ENCODE measurements at regions not wholly inside any gene's neighbourhood (a gene's known extent, or its start where the extent isn't known, plus 50 kb on each side); places are given as distances from the start of the nearest gene placed in this dataset.

- no peaks in the 10 kb centered on the region for H3K36me3 ChIP-seq (replicated peaks in 1 of 2)
- H3K4me1 ChIP-seq (replicated peaks in 1 of 2) = no peaks in the 10 kb centered on the region
- no peaks in the 10 kb centered on the region for H3K9me3 ChIP-seq (replicated peaks in 1 of 3)
- H3K4me3 ChIP-seq = no peak overlapping the region
- intact Hi-C loops (cut with DNase I) = no loop called here
- no peak overlapping the region for H3K27ac ChIP-seq
- TF ChIP-seq CTCF (IDR thresholded peaks at IDR 0.05) (no peak), POLR2A (IDR thresholded peaks at IDR 0.05) (no peak)
- H3K27me3 ChIP-seq = no peaks in the 10 kb centered on the region
- 47 to 58% (median 52%) methylated on average over 5 of the region's 5 CpGs for WGBS, 4 donors
- no peak for DNase-seq
Measured at GRCh38 chr12:97968641-97969197, 506.1 kb downstream of the RMST start.

GRCh38 chr12:97977870-97978405 lies 515.3 kb downstream of the RMST start:
- no peak overlapping the region for H3K27ac ChIP-seq
- DNase-seq = no peak
- H3K9me3 ChIP-seq (replicated peaks in 1 of 3) = no peaks in the 10 kb centered on the region
- H3K4me1 ChIP-seq (replicated peaks in 1 of 2) = no peaks in the 10 kb centered on the region
- intact Hi-C loops (cut with DNase I) = no loop called here
- H3K36me3 ChIP-seq (replicated peaks in 1 of 2) = no peaks in the 10 kb centered on the region
- no peak for TF ChIP-seq POLR2A (IDR thresholded peaks at IDR 0.05)
- no peak for TF ChIP-seq CTCF (IDR thresholded peaks at IDR 0.05)
- no peaks in the 10 kb centered on the region for H3K27me3 ChIP-seq
- WGBS, 4 donors = 53 to 72% (median 60%) methylated on average over 2 of the region's 2 CpGs
- H3K4me3 ChIP-seq = no peak overlapping the region

- Histone ChIP-seq H3K4me1 (replicated peaks in 1 of 2) (no peaks in the 10 kb centered on the region), H3K4me3 (no peak overlapping the region), H3K27ac (no peak overlapping the region), H3K9me3 (replicated peaks in 1 of 3) (no peaks in the 10 kb centered on the region), H3K27me3 (no peaks in the 10 kb centered on the region), H3K36me3 (replicated peaks in 1 of 2) (no peaks in the 10 kb centered on the region)
- 69 to 87% (median 81%) methylated on average over 3 of the region's 3 CpGs for WGBS, 4 donors
- intact Hi-C loops (cut with DNase I) = no loop called here
- no peak for TF ChIP-seq CTCF (IDR thresholded peaks at IDR 0.05)
- no peak for TF ChIP-seq POLR2A (IDR thresholded peaks at IDR 0.05)
- no peak for DNase-seq
Measured at GRCh38 chr12:97982684-97983083, 520.1 kb downstream of the RMST start.

GRCh38 chr12:97983796-97984195 lies 521.2 kb downstream of the RMST start:
- no peak overlapping the region for H3K4me3 ChIP-seq
- no peak for DNase-seq
- 78 to 87% (median 80%) methylated on average over 3 of the region's 3 CpGs for WGBS, 4 donors
- TF ChIP-seq CTCF (IDR thresholded peaks at IDR 0.05) (no peak), POLR2A (IDR thresholded peaks at IDR 0.05) (no peak)
- H3K27me3 ChIP-seq = no peaks in the 10 kb centered on the region
- no peaks in the 10 kb centered on the region for H3K4me1 ChIP-seq (replicated peaks in 1 of 2)
- intact Hi-C loops (cut with DNase I) = no loop called here
- no peaks in the 10 kb centered on the region for H3K9me3 ChIP-seq (replicated peaks in 1 of 3)
- no peak overlapping the region for H3K27ac ChIP-seq
- no peaks in the 10 kb centered on the region for H3K36me3 ChIP-seq (replicated peaks in 1 of 2)

All from adrenal gland (tissue), 9 donors.